ENCODE measurements at regions not wholly inside any gene's neighbourhood (a gene's known extent, or its start where the extent isn't known, plus 50 kb on each side); places are given as distances from the start of the nearest gene placed in this dataset.
"Not testable (repeated sequence)": the region's sequence is repeated elsewhere in the genome, so short reads cannot be mapped to it uniquely, and the experiment has no call there.

GRCh38 chr2:91497129-91498064, 2805.9 kb downstream of the RPIA start:
- not testable (repeated sequence) for H3K36me3 ChIP-seq (ENCODE audit: control insufficient read depth in 3 of 3, insufficient read depth in 3 of 3, low read length in 3 of 3); H3K4me3 ChIP-seq (ENCODE audit: low read length in 3 of 3); H3K27me3 ChIP-seq (ENCODE audit: control insufficient read depth in 3 of 3, insufficient read depth in 3 of 3, low read length in 3 of 3); H3K9ac ChIP-seq (ENCODE audit: low read depth in 1 of 3, low read length in 3 of 3); H3K4me1 ChIP-seq (ENCODE audit: control insufficient read depth in 3 of 3, insufficient read depth in 3 of 3, low read length in 3 of 3); H3K9me3 ChIP-seq (ENCODE audit: control insufficient read depth in 3 of 3, low read length in 3 of 3); H3K27ac ChIP-seq (ENCODE audit: low read depth, low read length)

DNA sequence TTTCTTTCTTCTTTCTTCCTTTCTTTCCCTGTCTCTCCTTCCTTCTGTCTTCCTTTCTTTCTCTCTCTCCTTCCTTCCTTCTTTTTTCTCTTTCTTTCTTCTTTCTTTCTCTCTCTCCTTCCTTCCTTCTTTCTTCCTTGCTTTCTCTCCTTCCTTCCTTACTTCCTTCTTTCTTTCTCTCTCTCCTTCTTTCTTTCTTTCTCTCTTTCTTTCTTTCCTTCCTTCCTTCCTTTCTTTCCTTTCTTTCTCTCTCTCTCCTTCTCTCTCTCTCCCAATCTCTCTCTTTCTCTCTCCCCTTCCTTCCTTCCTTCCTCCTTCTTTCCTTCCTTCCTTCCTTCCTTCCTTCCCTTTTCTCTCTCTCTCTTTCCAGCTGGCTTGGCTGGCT, 2806.6 kb downstream of the RPIA start:
- not testable (repeated sequence) for H3K4me1 ChIP-seq (ENCODE audit: control insufficient read depth in 3 of 3, insufficient read depth in 3 of 3, low read length in 3 of 3); H3K9me3 ChIP-seq (ENCODE audit: control insufficient read depth in 3 of 3, low read length in 3 of 3); H3K27me3 ChIP-seq (ENCODE audit: control insufficient read depth in 3 of 3, insufficient read depth in 3 of 3, low read length in 3 of 3); H3K27ac ChIP-seq (ENCODE audit: low read depth, low read length); H3K4me3 ChIP-seq (ENCODE audit: low read length in 3 of 3); H3K9ac ChIP-seq (ENCODE audit: low read depth in 1 of 3, low read length in 3 of 3); H3K36me3 ChIP-seq (ENCODE audit: control insufficient read depth in 3 of 3, insufficient read depth in 3 of 3, low read length in 3 of 3)

- not testable (repeated sequence) for H3K27me3 ChIP-seq (ENCODE audit: control insufficient read depth in 3 of 3, insufficient read depth in 3 of 3, low read length in 3 of 3); H3K36me3 ChIP-seq (ENCODE audit: control insufficient read depth in 3 of 3, insufficient read depth in 3 of 3, low read length in 3 of 3); H3K9me3 ChIP-seq (ENCODE audit: control insufficient read depth in 3 of 3, low read length in 3 of 3); H3K9ac ChIP-seq (ENCODE audit: low read depth in 1 of 3, low read length in 3 of 3); H3K27ac ChIP-seq (ENCODE audit: low read depth, low read length); H3K4me1 ChIP-seq (ENCODE audit: control insufficient read depth in 3 of 3, insufficient read depth in 3 of 3, low read length in 3 of 3); H3K4me3 ChIP-seq (ENCODE audit: low read length in 3 of 3)
Measured at GRCh38 chr2:91498513-91499250, 2807.2 kb downstream of the RPIA start.

GRCh38 chr2:91499431-91500050, 2808.1 kb downstream of the RPIA start:
- H3K27ac ChIP-seq (ENCODE audit: low read depth, low read length); H3K9ac ChIP-seq (ENCODE audit: low read depth in 1 of 3, low read length in 3 of 3); H3K4me3 ChIP-seq (ENCODE audit: low read length in 3 of 3); H3K36me3 ChIP-seq (ENCODE audit: control insufficient read depth in 3 of 3, insufficient read depth in 3 of 3, low read length in 3 of 3); H3K4me1 ChIP-seq (ENCODE audit: control insufficient read depth in 3 of 3, insufficient read depth in 3 of 3, low read length in 3 of 3); H3K9me3 ChIP-seq (ENCODE audit: control insufficient read depth in 3 of 3, low read length in 3 of 3); H3K27me3 ChIP-seq (ENCODE audit: control insufficient read depth in 3 of 3, insufficient read depth in 3 of 3, low read length in 3 of 3): not testable (repeated sequence)

- H3K4me1 ChIP-seq (ENCODE audit: control insufficient read depth in 3 of 3, insufficient read depth in 3 of 3, low read length in 3 of 3); H3K4me3 ChIP-seq (ENCODE audit: low read length in 3 of 3); H3K9me3 ChIP-seq (ENCODE audit: control insufficient read depth in 3 of 3, low read length in 3 of 3); H3K36me3 ChIP-seq (ENCODE audit: control insufficient read depth in 3 of 3, insufficient read depth in 3 of 3, low read length in 3 of 3); H3K9ac ChIP-seq (ENCODE audit: low read depth in 1 of 3, low read length in 3 of 3); H3K27me3 ChIP-seq (ENCODE audit: control insufficient read depth in 3 of 3, insufficient read depth in 3 of 3, low read length in 3 of 3); H3K27ac ChIP-seq (ENCODE audit: low read depth, low read length): not testable (repeated sequence)
Measured at GRCh38 chr2:91500246-91500977, 2808.9 kb downstream of the RPIA start.

DNA sequence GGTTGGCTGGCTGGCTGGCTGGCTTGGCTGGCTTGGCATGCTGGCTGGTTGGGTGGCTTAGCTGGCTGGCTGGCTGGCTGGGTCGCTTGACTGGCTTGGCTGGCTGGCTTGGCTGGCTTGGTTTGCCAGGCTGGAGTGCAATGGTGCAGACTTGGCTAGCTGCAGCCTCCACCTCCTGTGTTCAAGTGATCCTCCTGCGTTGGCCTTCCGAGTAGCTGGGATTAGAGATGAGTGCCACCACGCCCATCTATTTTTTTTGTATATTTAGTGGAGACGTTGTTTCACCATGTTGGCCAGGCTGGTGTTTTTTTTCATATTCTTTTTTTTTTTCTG, 2809.5 kb downstream of the RPIA start:
- H3K4me1 ChIP-seq (ENCODE audit: control insufficient read depth in 3 of 3, insufficient read depth in 3 of 3, low read length in 3 of 3); H3K9me3 ChIP-seq (ENCODE audit: control insufficient read depth in 3 of 3, low read length in 3 of 3); H3K27ac ChIP-seq (ENCODE audit: low read depth, low read length); H3K4me3 ChIP-seq (ENCODE audit: low read length in 3 of 3); H3K36me3 ChIP-seq (ENCODE audit: control insufficient read depth in 3 of 3, insufficient read depth in 3 of 3, low read length in 3 of 3); H3K9ac ChIP-seq (ENCODE audit: low read depth in 1 of 3, low read length in 3 of 3); H3K27me3 ChIP-seq (ENCODE audit: control insufficient read depth in 3 of 3, insufficient read depth in 3 of 3, low read length in 3 of 3): not testable (repeated sequence)

GRCh38 chr2:91501481-91502080, 2810.1 kb downstream of the RPIA start:
- H3K4me1 ChIP-seq (ENCODE audit: control insufficient read depth in 3 of 3, insufficient read depth in 3 of 3, low read length in 3 of 3); H3K27ac ChIP-seq (ENCODE audit: low read depth, low read length); H3K9ac ChIP-seq (ENCODE audit: low read depth in 1 of 3, low read length in 3 of 3); H3K4me3 ChIP-seq (ENCODE audit: low read length in 3 of 3); H3K36me3 ChIP-seq (ENCODE audit: control insufficient read depth in 3 of 3, insufficient read depth in 3 of 3, low read length in 3 of 3); H3K9me3 ChIP-seq (ENCODE audit: control insufficient read depth in 3 of 3, low read length in 3 of 3); H3K27me3 ChIP-seq (ENCODE audit: control insufficient read depth in 3 of 3, insufficient read depth in 3 of 3, low read length in 3 of 3): not testable (repeated sequence)

GRCh38 chr2:91503572-91503958, 2812.1 kb downstream of the RPIA start:
- not testable (repeated sequence) for H3K4me1 ChIP-seq (ENCODE audit: control insufficient read depth in 3 of 3, insufficient read depth in 3 of 3, low read length in 3 of 3); H3K4me3 ChIP-seq (ENCODE audit: low read length in 3 of 3); H3K9ac ChIP-seq (ENCODE audit: low read depth in 1 of 3, low read length in 3 of 3)

GRCh38 chr2:91503959-91504741, 2812.7 kb downstream of the RPIA start:
- H3K9ac ChIP-seq (ENCODE audit: low read depth in 1 of 3, low read length in 3 of 3); H3K27me3 ChIP-seq (ENCODE audit: control insufficient read depth in 3 of 3, insufficient read depth in 3 of 3, low read length in 3 of 3); H3K9me3 ChIP-seq (ENCODE audit: control insufficient read depth in 3 of 3, low read length in 3 of 3); H3K36me3 ChIP-seq (ENCODE audit: control insufficient read depth in 3 of 3, insufficient read depth in 3 of 3, low read length in 3 of 3); H3K4me1 ChIP-seq (ENCODE audit: control insufficient read depth in 3 of 3, insufficient read depth in 3 of 3, low read length in 3 of 3); H3K27ac ChIP-seq (ENCODE audit: low read depth, low read length); H3K4me3 ChIP-seq (ENCODE audit: low read length in 3 of 3): not testable (repeated sequence)

More at GRCh38 chr2:91503572-91503958, 2812.1 kb downstream of the RPIA start:
- H3K27ac ChIP-seq (ENCODE audit: low read depth, low read length); H3K27me3 ChIP-seq (ENCODE audit: control insufficient read depth in 3 of 3, insufficient read depth in 3 of 3, low read length in 3 of 3); H3K36me3 ChIP-seq (ENCODE audit: control insufficient read depth in 3 of 3, insufficient read depth in 3 of 3, low read length in 3 of 3); H3K9me3 ChIP-seq (ENCODE audit: control insufficient read depth in 3 of 3, low read length in 3 of 3): not testable (repeated sequence)
